Liver (tissue), 8 donors: ENCODE measurements at regions not wholly inside any gene's neighbourhood (a gene's known extent, or its start where the extent isn't known, plus 50 kb on each side); places are given as distances from the start of the nearest gene placed in this dataset.
"Not testable (repeated sequence)": the region's sequence is repeated elsewhere in the genome, so short reads cannot be mapped to it uniquely, and the experiment has no call there.

Source experiments
- DNase-seq: peaks from one replicate; pipeline ENCODE4 v3.0.0-alpha.2; 2017; ENCODE audit warnings: low spot score
- H3K27ac ChIP-seq, 2 donors: one replicate each; pipeline ENCODE4 v1.7.0; 2013; ENCODE audit warnings: inconsistent platforms in 2 of 2, low read length in 2 of 2, control low read depth in 1 of 2, low read depth in 1 of 2, mild to moderate bottlenecking in 1 of 2
- H3K27me3 ChIP-seq, 4 donors: one replicate each; pipeline versions ENCODE4 v1.6.1 to v1.7.0; 2013; ENCODE audit warnings: low read length in 3 of 4, inconsistent platforms in 1 of 4, mild to moderate bottlenecking in 1 of 4, moderate library complexity in 1 of 4; ENCODE audit not compliant: control insufficient read depth in 4 of 4, insufficient read depth in 4 of 4
- H3K36me3 ChIP-seq, 4 donors: one replicate each; pipeline versions ENCODE4 v1.6.1 to v1.7.0; 2013; ENCODE audit warnings: low read length in 3 of 4, mild to moderate bottlenecking in 3 of 4, low read depth in 1 of 4, moderate library complexity in 1 of 4; ENCODE audit not compliant: control insufficient read depth in 4 of 4, insufficient read depth in 3 of 4
- H3K4me1 ChIP-seq, 4 donors: one replicate each; pipeline versions ENCODE4 v1.6.1 to v1.7.0; 2013; ENCODE audit warnings: low read length in 3 of 4, mild to moderate bottlenecking in 3 of 4, moderate library complexity in 1 of 4; ENCODE audit not compliant: control insufficient read depth in 4 of 4, insufficient read depth in 4 of 4
- H3K4me3 ChIP-seq, 3 donors: one replicate each; pipeline versions ENCODE4 v1.6.1 to v1.7.0; 2013; ENCODE audit warnings: low read length in 3 of 3, control low read depth in 1 of 3, low read depth in 1 of 3, mild to moderate bottlenecking in 1 of 3
- H3K9ac ChIP-seq, 2 donors: one replicate each; pipeline ENCODE4 v1.7.0; 2013; ENCODE audit warnings: low read length in 2 of 2, mild to moderate bottlenecking in 2 of 2, moderate library complexity in 2 of 2, control low read depth in 1 of 2, low read depth in 1 of 2
- H3K9me3 ChIP-seq, 4 donors: one replicate each; pipeline versions ENCODE4 v1.6.1 to v1.7.0; 2013; ENCODE audit warnings: low read length in 3 of 4; ENCODE audit not compliant: control insufficient read depth in 4 of 4
- EGR1 ChIP-seq, 2 donors: IDR thresholded peaks; 2 replicates each; pipeline ENCODE4 v1.6.1; 2016 to 2018; ENCODE audit warnings: antibody characterized with exemption in 2 of 2, low read depth in 2 of 2
- FOXA1 ChIP-seq: IDR thresholded peaks from 2 replicates; pipeline ENCODE4 v1.6.1; 2016; ENCODE audit warnings: antibody characterized with exemption
- FOXA2 ChIP-seq: IDR thresholded peaks from 2 replicates; pipeline ENCODE4 v1.6.1; 2016; ENCODE audit warnings: antibody characterized with exemption
- GABPA ChIP-seq, 2 donors: IDR thresholded peaks in 1 of 2; conservative IDR thresholded peaks in 1 of 2; 2 replicates each; pipeline ENCODE4 v1.6.1; 2016; ENCODE audit warnings: antibody characterized with exemption in 2 of 2, mild to moderate bottlenecking in 1 of 2, moderate library complexity in 1 of 2
- HNF4G ChIP-seq: IDR thresholded peaks from 2 replicates; pipeline ENCODE4 v1.6.1; 2016; ENCODE audit warnings: antibody characterized with exemption
- RAD21 ChIP-seq, 2 donors: IDR thresholded peaks; 2 replicates each; pipeline ENCODE4 v1.6.1; 2016; ENCODE audit warnings: antibody characterized with exemption in 2 of 2, mild to moderate bottlenecking in 2 of 2
- RXRA ChIP-seq, 2 donors: IDR thresholded peaks; 2 replicates each; pipeline ENCODE4 v1.6.1; 2017 to 2018; ENCODE audit warnings: antibody characterized with exemption in 2 of 2, mild to moderate bottlenecking in 1 of 2
- SP1 ChIP-seq: IDR thresholded peaks from 2 replicates; pipeline ENCODE4 v1.6.1; 2018; ENCODE audit warnings: antibody characterized with exemption, mild to moderate bottlenecking
- TAF1 ChIP-seq: conservative IDR thresholded peaks from 2 replicates; pipeline ENCODE4 v1.6.1; 2016; ENCODE audit warnings: antibody characterized with exemption, mild to moderate bottlenecking
- YY1 ChIP-seq: IDR thresholded peaks from 2 replicates; pipeline ENCODE4 v1.6.1; 2016; ENCODE audit warnings: antibody characterized with exemption, mild to moderate bottlenecking
- WGBS: extraction: QIAGEN DNeasy Blood & Tissue Kit; methylation state at CpG from one replicate; pipeline ENCODE4 v1.1.7; 2013; 5-methylcytosine and 5-hydroxymethylcytosine counted together
- TF ChIP-seq, protein P1 (sequence below): IDR thresholded peaks from 2 replicates; pipeline ENCODE4 v1.6.1; 2016; ENCODE audit warnings: antibody characterized with exemption
- TF ChIP-seq, protein P2 (sequence below): fragments of 150-350 bp; IDR thresholded peaks from 2 replicates; pipeline ENCODE4 v1.5.1; 2017; ENCODE audit warnings: improper control_type of control experiment, low read depth, low read length; ENCODE audit not compliant: missing input control
- TF ChIP-seq, protein P3 (sequence below): IDR thresholded peaks from 2 replicates; pipeline ENCODE4 v1.6.1; 2016; ENCODE audit warnings: antibody characterized with exemption
- TF ChIP-seq, protein P4 (sequence below): IDR thresholded peaks from 2 replicates; pipeline ENCODE4 v1.6.1; 2016; ENCODE audit warnings: antibody characterized with exemption, mild to moderate bottlenecking
- TF ChIP-seq, protein P5 (sequence below): IDR thresholded peaks from 2 replicates; pipeline ENCODE4 v1.6.1; 2016; ENCODE audit warnings: antibody characterized with exemption
- donor health status: healthy.
- donor health status: healthy.
- donor health status: healthy.
- donor health status: healthy.
- donor health status: healthy.

DNA sequence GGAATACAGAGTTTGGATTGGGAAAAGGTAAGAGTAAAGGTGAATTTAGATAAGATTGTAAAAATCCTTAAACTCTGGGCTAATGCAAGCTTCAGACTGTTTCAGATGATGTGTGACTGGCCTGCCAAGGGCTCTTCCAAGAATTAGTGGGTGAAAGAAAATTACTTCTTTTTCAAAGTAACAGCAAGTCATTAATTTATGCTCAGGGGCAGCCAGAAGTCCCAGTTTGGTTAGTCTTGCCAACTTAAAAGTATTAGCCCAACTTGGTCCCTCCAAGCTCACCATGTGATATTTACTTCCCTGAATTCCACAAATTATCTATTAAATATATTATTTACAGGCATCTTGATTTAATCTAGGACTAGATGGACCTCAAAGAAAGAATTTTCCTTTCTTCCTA is 947.8 kb downstream of the NR2F1-AS1 start:
- peaks cover 0 to 1% (median 0%) of the 10 kb centered on the region in 4 donors for H3K9me3 ChIP-seq
- no peaks in the 10 kb centered on the region for H3K4me1 ChIP-seq
- DNase-seq, result no peak
- TF ChIP-seq, protein P1, sequence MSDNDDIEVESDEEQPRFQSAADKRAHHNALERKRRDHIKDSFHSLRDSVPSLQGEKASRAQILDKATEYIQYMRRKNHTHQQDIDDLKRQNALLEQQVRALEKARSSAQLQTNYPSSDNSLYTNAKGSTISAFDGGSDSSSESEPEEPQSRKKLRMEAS, result no peak
- TF ChIP-seq, protein P2, sequence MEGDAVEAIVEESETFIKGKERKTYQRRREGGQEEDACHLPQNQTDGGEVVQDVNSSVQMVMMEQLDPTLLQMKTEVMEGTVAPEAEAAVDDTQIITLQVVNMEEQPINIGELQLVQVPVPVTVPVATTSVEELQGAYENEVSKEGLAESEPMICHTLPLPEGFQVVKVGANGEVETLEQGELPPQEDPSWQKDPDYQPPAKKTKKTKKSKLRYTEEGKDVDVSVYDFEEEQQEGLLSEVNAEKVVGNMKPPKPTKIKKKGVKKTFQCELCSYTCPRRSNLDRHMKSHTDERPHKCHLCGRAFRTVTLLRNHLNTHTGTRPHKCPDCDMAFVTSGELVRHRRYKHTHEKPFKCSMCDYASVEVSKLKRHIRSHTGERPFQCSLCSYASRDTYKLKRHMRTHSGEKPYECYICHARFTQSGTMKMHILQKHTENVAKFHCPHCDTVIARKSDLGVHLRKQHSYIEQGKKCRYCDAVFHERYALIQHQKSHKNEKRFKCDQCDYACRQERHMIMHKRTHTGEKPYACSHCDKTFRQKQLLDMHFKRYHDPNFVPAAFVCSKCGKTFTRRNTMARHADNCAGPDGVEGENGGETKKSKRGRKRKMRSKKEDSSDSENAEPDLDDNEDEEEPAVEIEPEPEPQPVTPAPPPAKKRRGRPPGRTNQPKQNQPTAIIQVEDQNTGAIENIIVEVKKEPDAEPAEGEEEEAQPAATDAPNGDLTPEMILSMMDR, result no peak
- no peak for TF ChIP-seq FOXA2
- no peak for TF ChIP-seq YY1
- TF ChIP-seq RAD21 (IDR thresholded peaks at IDR 0.05), result no peak
- no peak for TF ChIP-seq SP1
- no peak for TF ChIP-seq FOXA1
- TF ChIP-seq, protein P3, sequence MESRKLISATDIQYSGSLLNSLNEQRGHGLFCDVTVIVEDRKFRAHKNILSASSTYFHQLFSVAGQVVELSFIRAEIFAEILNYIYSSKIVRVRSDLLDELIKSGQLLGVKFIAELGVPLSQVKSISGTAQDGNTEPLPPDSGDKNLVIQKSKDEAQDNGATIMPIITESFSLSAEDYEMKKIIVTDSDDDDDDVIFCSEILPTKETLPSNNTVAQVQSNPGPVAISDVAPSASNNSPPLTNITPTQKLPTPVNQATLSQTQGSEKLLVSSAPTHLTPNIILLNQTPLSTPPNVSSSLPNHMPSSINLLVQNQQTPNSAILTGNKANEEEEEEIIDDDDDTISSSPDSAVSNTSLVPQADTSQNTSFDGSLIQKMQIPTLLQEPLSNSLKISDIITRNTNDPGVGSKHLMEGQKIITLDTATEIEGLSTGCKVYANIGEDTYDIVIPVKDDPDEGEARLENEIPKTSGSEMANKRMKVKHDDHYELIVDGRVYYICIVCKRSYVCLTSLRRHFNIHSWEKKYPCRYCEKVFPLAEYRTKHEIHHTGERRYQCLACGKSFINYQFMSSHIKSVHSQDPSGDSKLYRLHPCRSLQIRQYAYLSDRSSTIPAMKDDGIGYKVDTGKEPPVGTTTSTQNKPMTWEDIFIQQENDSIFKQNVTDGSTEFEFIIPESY, result no peak
- H3K27ac ChIP-seq, result no peak overlapping the region
- H3K9ac ChIP-seq, result no peak overlapping the region
- H3K27me3 ChIP-seq, result no peaks in the 10 kb centered on the region
- no peaks in the 10 kb centered on the region for H3K36me3 ChIP-seq
- no peak overlapping the region for H3K4me3 ChIP-seq

DNA sequence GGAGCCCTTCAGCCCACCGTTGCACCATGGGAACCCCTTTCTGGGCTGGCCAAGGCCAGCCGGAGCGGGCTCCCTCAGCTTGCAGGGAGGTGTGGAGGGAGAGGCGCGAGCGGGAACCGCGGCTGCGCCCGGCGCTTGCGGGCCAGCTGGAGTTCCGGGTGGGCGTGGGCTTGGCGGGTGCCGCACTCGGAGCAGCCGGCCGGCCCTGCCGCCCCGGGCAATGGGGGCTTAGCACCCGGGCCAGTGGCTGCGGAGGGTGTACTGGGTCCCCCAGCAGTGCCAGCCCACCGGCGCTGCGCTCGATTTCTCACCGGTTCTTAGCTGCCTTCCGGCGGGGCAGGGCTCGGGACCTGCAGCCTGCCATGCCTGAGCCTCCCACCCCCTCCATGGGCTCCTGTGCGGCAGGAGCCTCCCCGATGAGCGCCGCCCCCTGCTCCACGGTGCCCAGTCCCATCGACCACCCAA is 949.8 kb downstream of the NR2F1-AS1 start:
- H3K27me3 ChIP-seq, H3K9ac ChIP-seq, H3K4me3 ChIP-seq, H3K27ac ChIP-seq, H3K4me1 ChIP-seq, H3K9me3 ChIP-seq, H3K36me3 ChIP-seq, DNase-seq: not testable (repeated sequence)
- WGBS, result 99% methylated on average over 37 of the region's 37 CpGs

DNA sequence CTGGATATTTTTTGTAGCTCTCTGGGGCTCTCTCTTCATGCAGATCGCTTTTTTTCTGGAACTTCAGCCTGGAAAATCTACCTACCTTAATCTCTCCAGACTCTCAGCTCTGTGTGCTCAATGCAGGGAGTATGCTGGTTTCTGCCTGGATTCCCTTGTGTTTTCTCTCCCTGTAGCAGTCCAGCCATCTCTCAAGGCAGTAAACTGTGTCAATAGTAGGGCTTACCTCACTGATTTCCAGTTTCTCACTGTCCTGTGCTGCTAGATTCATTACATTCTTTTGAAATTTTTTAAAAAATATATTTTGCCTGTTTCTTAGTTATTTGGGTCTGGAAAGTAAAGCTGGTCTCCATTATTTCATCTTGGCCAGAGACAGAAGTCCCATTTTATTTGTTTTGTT is 951.4 kb downstream of the NR2F1-AS1 start:
- Histone ChIP-seq H3K4me1 (no peaks in the 10 kb centered on the region), H3K27me3 (no peaks in the 10 kb centered on the region), H3K9ac (no peak overlapping the region), H3K9me3 (no peaks in the 10 kb centered on the region), H3K27ac (no peak overlapping the region), H3K4me3 (no peak overlapping the region), H3K36me3 (no peaks in the 10 kb centered on the region)
- WGBS, result 86% methylated on average over 1 of the region's 1 CpG
- DNase-seq, result no peak
- TF ChIP-seq, protein P4, sequence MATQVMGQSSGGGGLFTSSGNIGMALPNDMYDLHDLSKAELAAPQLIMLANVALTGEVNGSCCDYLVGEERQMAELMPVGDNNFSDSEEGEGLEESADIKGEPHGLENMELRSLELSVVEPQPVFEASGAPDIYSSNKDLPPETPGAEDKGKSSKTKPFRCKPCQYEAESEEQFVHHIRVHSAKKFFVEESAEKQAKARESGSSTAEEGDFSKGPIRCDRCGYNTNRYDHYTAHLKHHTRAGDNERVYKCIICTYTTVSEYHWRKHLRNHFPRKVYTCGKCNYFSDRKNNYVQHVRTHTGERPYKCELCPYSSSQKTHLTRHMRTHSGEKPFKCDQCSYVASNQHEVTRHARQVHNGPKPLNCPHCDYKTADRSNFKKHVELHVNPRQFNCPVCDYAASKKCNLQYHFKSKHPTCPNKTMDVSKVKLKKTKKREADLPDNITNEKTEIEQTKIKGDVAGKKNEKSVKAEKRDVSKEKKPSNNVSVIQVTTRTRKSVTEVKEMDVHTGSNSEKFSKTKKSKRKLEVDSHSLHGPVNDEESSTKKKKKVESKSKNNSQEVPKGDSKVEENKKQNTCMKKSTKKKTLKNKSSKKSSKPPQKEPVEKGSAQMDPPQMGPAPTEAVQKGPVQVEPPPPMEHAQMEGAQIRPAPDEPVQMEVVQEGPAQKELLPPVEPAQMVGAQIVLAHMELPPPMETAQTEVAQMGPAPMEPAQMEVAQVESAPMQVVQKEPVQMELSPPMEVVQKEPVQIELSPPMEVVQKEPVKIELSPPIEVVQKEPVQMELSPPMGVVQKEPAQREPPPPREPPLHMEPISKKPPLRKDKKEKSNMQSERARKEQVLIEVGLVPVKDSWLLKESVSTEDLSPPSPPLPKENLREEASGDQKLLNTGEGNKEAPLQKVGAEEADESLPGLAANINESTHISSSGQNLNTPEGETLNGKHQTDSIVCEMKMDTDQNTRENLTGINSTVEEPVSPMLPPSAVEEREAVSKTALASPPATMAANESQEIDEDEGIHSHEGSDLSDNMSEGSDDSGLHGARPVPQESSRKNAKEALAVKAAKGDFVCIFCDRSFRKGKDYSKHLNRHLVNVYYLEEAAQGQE, result no peak
- TF ChIP-seq, protein P3, result no peak
- TF ChIP-seq TAF1, result no peak
- TF ChIP-seq, protein P2, result no peak
- TF ChIP-seq YY1, result no peak
- TF ChIP-seq FOXA1, result no peak
- TF ChIP-seq, protein P5, sequence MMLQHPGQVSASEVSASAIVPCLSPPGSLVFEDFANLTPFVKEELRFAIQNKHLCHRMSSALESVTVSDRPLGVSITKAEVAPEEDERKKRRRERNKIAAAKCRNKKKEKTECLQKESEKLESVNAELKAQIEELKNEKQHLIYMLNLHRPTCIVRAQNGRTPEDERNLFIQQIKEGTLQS, result no peak
- no peak for TF ChIP-seq GABPA (IDR thresholded peaks at IDR 0.05 in 1 of 2, conservative IDR thresholded peaks at IDR 0.05 in 1 of 2)
- TF ChIP-seq SP1, result no peak
- no peak for TF ChIP-seq HNF4G
- TF ChIP-seq RXRA (IDR thresholded peaks at IDR 0.05), result no peak
- TF ChIP-seq EGR1 (IDR thresholded peaks at IDR 0.05; ENCODE audit: low read depth in 2 of 2), result no peak
- no peak for TF ChIP-seq FOXA2
